ENCODE measurements at regions not wholly inside any gene's neighbourhood (a gene's known extent, or its start where the extent isn't known, plus 50 kb on each side); places are given as distances from the start of the nearest gene placed in this dataset.

GRCh38 chrY:7924059-7924458 lies 1012.5 kb upstream of the AMELY start:
- DNase-seq (ENCODE audit: low spot score): no peak
- H3K9me3 ChIP-seq (ENCODE audit: low read length): no peaks in the 10 kb centered on the region
- intact Hi-C loops (cut with micrococcal nuclease; ENCODE audit: unreplicated experiment): no loop called here
- H3K4me2 ChIP-seq (ENCODE audit: low read length): no peak overlapping the region
- BruUV-seq (replicated peaks): no TSS peak
- no peaks in the 10 kb centered on the region for H3K9me2 ChIP-seq (ENCODE audit: insufficient read depth, low read length)
- no peaks in the 10 kb centered on the region for H4K20me1 ChIP-seq (ENCODE audit: insufficient read depth, low read length)
- H3K4me1 ChIP-seq (ENCODE audit: insufficient read depth, low read length, poor library complexity, severe bottlenecking): no peaks in the 10 kb centered on the region
- ChIA-PET CTCF (ENCODE audit: unreplicated experiment) (no interaction called here), POLR2A (no interaction called here)
- H3K4me3 ChIP-seq (ENCODE audit: low read depth, low read length, poor library complexity, severe bottlenecking): no peak overlapping the region
- H3K36me3 ChIP-seq (ENCODE audit: insufficient read depth, low read length): no peaks in the 10 kb centered on the region
- no peaks in the 10 kb centered on the region for H3K79me2 ChIP-seq (ENCODE audit: insufficient read depth, low read depth, low read length)
- no peak overlapping the region for H2AFZ ChIP-seq (ENCODE audit: low read length)
- H3K27ac ChIP-seq (ENCODE audit: low read depth, low read length, poor library complexity, severe bottlenecking): no peak overlapping the region
- TF ChIP-seq EZH2phosphoT487 (IDR thresholded peaks at IDR 0.05; ENCODE audit: borderline replicate concordance, low read depth, low read length): no peak
- TF ChIP-seq CTCF (conservative IDR thresholded peaks at IDR 0.05; ENCODE audit: low read length): no peak

- H3K9me3 ChIP-seq (ENCODE audit: low read length): no peaks in the 10 kb centered on the region
- DNase-seq (ENCODE audit: low spot score): no peak
- TF ChIP-seq CTCF (conservative IDR thresholded peaks at IDR 0.05; ENCODE audit: low read length) (no peak), EZH2phosphoT487 (IDR thresholded peaks at IDR 0.05; ENCODE audit: borderline replicate concordance, low read depth, low read length) (no peak)
- H3K4me2 ChIP-seq (ENCODE audit: low read length): no peak overlapping the region
- no peaks in the 10 kb centered on the region for H4K20me1 ChIP-seq (ENCODE audit: insufficient read depth, low read length)
- H2AFZ ChIP-seq (ENCODE audit: low read length): no peak overlapping the region
- H3K27ac ChIP-seq (ENCODE audit: low read depth, low read length, poor library complexity, severe bottlenecking): no peak overlapping the region
- no peaks in the 10 kb centered on the region for H3K36me3 ChIP-seq (ENCODE audit: insufficient read depth, low read length)
- no peaks in the 10 kb centered on the region for H3K9me2 ChIP-seq (ENCODE audit: insufficient read depth, low read length)
- intact Hi-C loops (cut with micrococcal nuclease; ENCODE audit: unreplicated experiment): no loop called here
- no peaks in the 10 kb centered on the region for H3K4me1 ChIP-seq (ENCODE audit: insufficient read depth, low read length, poor library complexity, severe bottlenecking)
- H3K4me3 ChIP-seq (ENCODE audit: low read depth, low read length, poor library complexity, severe bottlenecking): no peak overlapping the region
- no peaks in the 10 kb centered on the region for H3K79me2 ChIP-seq (ENCODE audit: insufficient read depth, low read depth, low read length)
- ChIA-PET CTCF (ENCODE audit: unreplicated experiment) (no interaction called here), POLR2A (no interaction called here)
- BruUV-seq (replicated peaks): no TSS peak
Observed at GRCh38 chrY:7923476-7924017, 1012.0 kb upstream of the AMELY start.

- H3K4me1 ChIP-seq (ENCODE audit: insufficient read depth, low read length, poor library complexity, severe bottlenecking): no peaks in the 10 kb centered on the region
- no peak for TF ChIP-seq EZH2phosphoT487 (IDR thresholded peaks at IDR 0.05; ENCODE audit: borderline replicate concordance, low read depth, low read length)
- TF ChIP-seq CTCF (conservative IDR thresholded peaks at IDR 0.05; ENCODE audit: low read length): no peak
- H3K36me3 ChIP-seq (ENCODE audit: insufficient read depth, low read length): no peaks in the 10 kb centered on the region
- ChIA-PET CTCF (ENCODE audit: unreplicated experiment) (no interaction called here), POLR2A (no interaction called here)
- no peak overlapping the region for H3K4me2 ChIP-seq (ENCODE audit: low read length)
- no peaks in the 10 kb centered on the region for H3K79me2 ChIP-seq (ENCODE audit: insufficient read depth, low read depth, low read length)
- H4K20me1 ChIP-seq (ENCODE audit: insufficient read depth, low read length): no peaks in the 10 kb centered on the region
- no peaks in the 10 kb centered on the region for H3K9me2 ChIP-seq (ENCODE audit: insufficient read depth, low read length)
- no peaks in the 10 kb centered on the region for H3K9me3 ChIP-seq (ENCODE audit: low read length)
- H2AFZ ChIP-seq (ENCODE audit: low read length): no peak overlapping the region
- H3K27ac ChIP-seq (ENCODE audit: low read depth, low read length, poor library complexity, severe bottlenecking): no peak overlapping the region
- no peak for DNase-seq (ENCODE audit: low spot score)
- intact Hi-C loops (cut with micrococcal nuclease; ENCODE audit: unreplicated experiment): no loop called here
- BruUV-seq (replicated peaks): no TSS peak
- H3K4me3 ChIP-seq (ENCODE audit: low read depth, low read length, poor library complexity, severe bottlenecking): no peak overlapping the region
Observed at GRCh38 chrY:7920382-7920781, 1008.8 kb upstream of the AMELY start.

Measured in OCI-LY7 (cell line).